GM12874 (cell line): ENCODE measurements at regions not wholly inside any gene's neighbourhood (a gene's known extent, or its start where the extent isn't known, plus 50 kb on each side); places are given as distances from the start of the nearest gene placed in this dataset.

Experiments
- TF ChIP-seq, protein P1 (sequence below): IDR thresholded peaks from 2 replicates; pipeline ENCODE4 v1.5.1; 2011; ENCODE audit warnings: low read depth, mild to moderate bottlenecking, control low read depth, low read length, moderate library complexity; ENCODE audit not compliant: insufficient read depth

DNA sequence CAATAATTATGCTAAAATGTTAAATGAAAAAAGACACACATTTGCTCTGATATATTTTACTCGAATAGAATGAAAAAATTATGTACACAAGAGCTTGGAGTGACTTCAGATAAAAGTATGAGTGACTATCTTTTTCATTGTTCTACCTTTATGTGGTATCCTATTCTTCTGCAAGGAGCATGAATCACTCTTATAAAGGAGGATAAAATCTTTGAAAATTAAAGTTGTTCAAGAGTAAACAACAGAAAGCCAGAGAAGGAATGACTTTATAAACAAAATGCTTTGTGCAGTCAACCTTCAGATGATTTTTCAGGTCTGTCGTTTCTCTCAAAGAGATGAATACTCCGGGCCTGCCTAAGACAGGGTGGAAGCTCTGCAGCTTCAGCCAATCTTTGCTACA lies 215.3 kb downstream of the FOXA2 start:
- TF ChIP-seq, protein P1, sequence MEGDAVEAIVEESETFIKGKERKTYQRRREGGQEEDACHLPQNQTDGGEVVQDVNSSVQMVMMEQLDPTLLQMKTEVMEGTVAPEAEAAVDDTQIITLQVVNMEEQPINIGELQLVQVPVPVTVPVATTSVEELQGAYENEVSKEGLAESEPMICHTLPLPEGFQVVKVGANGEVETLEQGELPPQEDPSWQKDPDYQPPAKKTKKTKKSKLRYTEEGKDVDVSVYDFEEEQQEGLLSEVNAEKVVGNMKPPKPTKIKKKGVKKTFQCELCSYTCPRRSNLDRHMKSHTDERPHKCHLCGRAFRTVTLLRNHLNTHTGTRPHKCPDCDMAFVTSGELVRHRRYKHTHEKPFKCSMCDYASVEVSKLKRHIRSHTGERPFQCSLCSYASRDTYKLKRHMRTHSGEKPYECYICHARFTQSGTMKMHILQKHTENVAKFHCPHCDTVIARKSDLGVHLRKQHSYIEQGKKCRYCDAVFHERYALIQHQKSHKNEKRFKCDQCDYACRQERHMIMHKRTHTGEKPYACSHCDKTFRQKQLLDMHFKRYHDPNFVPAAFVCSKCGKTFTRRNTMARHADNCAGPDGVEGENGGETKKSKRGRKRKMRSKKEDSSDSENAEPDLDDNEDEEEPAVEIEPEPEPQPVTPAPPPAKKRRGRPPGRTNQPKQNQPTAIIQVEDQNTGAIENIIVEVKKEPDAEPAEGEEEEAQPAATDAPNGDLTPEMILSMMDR: no peak

DNA sequence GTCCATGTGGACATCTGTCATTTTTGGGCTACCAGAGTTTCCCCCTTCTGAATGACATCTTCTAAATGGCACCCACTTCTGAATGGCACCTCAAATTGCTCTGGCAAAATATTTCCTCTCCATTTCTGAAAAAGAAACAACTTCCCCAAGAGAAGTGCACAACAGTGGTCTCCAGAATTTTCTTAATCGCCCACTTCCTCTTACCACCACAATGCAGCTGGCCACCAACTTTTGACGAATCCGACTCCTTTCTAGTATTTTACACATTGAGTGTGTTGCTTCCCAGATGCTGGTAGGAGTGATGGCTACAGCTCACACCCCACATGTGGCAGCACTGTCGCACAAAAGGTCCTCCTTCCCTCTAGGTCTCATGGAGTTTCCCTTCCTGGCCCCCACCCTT lies 216.1 kb downstream of the FOXA2 start:
- TF ChIP-seq, protein P1: no peak

DNA sequence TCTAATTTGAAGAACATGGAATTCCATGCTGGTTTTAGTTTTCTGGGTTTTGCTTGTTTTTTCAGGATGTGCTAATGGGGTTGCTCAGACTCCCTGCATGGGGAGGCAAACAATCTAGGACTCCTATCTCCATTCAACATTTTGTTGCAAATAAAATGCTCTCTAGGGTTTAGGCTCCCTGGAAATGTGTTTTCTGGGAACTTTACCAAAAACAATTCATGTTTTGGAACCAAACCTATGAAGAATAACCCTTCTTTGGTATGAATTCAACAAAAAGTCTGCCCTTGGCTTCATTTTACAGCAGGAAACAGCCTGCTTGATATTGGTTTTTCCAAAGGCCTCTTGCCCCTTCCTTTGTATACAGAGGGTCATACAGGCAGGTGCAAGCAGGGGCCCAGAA lies 217.7 kb downstream of the FOXA2 start:
- TF ChIP-seq, protein P1: no peak

DNA sequence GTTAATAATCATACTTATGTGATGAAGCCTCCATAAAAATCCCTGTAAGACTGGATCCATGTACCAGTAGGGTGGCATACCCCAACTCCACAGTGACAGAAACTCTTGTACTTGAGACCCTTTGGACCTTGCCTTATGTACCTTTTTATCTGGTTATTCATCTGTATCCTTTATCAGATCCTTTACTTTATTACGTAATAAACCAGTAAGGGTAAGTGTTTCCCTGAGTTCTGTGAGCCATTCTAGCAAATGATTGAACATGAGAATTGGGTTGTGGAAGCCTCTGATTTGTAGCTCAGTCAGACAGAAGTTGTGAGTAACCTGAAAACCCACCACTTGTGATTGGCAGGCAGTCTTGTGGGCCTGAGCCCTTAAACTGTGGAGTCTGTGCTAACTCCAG lies 229.7 kb downstream of the FOXA2 start:
- TF ChIP-seq, protein P1: no peak

DNA sequence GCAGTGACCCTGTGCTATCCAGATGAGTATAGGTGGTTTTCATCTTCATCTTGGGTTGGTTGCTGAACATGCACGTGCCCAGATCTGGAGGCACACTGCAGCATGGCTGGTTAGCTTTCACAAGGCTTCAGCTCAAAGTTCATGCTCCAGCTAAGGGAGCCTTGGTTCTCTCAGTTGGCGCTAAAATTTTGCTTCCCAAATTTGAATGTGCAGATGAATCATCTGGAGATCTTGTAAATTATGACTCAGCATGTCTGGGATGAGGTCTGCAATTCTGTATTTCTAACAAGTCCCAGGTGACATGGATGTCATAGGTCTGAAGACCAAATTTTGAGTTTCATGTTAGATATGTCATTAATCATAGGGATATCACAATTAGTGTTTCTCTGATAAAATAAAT lies 230.8 kb downstream of the FOXA2 start:
- TF ChIP-seq, protein P1: no peak

DNA sequence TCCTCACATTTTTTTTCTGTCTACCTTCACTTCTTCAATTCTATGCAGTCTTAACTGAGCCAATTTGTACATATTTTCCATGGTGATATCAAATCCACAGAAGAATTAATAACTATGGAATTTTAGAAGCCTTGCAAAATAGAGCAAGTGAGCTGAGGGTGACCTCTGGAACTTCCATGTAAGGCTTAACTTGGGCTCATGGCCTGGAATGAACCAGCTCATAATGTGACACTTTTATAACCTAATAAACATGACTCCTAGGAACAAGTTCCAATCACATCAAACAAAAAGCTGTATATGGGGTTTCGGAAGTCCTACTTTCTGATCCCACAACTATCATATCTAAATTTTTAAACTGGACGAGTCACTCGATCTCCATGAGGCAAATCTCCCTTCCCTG lies 232.4 kb downstream of the FOXA2 start:
- TF ChIP-seq, protein P1: no peak

DNA sequence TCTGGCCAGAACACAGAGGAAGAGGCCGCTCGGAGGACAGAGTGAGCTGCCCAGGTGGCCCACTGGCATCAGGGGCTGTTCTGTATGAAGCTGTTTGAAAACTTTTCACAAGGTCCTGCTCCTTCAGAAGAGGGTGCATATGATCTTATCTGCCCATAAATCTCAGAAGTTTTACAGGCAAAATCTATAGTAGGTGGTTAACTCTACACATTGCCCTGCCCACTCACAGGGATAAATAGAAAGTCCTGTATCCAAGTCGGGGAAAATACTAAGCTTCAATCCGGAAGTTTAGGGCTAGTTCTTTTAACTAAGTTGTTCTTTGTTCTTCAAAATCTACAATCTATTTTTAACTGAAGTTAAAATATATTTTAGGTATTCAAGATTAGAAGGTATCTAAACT lies 233.7 kb downstream of the FOXA2 start:
- TF ChIP-seq, protein P1: no peak

DNA sequence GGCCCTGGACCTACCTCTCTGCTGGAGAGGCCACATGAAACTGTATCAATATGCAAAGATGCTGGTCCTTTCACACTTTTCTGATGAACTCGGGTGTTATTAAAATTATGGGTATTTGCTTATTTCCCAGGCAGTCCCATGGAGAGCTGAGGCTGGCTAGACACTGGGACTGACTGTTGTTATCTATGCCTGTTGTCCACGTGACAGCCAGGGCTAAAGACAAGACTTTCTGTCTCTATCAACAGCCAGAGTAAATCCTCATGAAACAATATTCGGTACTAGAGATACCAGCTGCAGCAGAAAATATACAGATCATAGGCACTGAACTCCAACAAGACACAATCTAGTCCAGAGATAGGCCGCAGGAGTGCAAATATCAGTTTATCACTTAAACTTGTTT lies 236.4 kb downstream of the FOXA2 start:
- TF ChIP-seq, protein P1: no peak
